Mesothelial cell of epicardium (in vitro differentiated cells): ENCODE measurements at regions not wholly inside any gene's neighbourhood (a gene's known extent, or its start where the extent isn't known, plus 50 kb on each side); places are given as distances from the start of the nearest gene placed in this dataset.

ENCODE experiments used
- DNase-seq, 2 experiments: peaks; one replicate each; pipeline ENCODE4 v3.0.0; 2021; ENCODE audit warnings: low spot score in 2 of 2; ENCODE audit not compliant: unreplicated experiment in 2 of 2
- H3K27ac Mint-ChIP-seq: 2 replicates; pipeline ENCODE4 v1.8.0; 2021; ENCODE audit warnings: mixed read lengths
- H3K27me3 Mint-ChIP-seq: 2 replicates; pipeline ENCODE4 v1.8.0; 2021; ENCODE audit warnings: low read depth, mixed read lengths
- H3K36me3 Mint-ChIP-seq: 2 replicates; pipeline ENCODE4 v1.8.0; 2021; ENCODE audit warnings: mixed read lengths
- H3K4me1 Mint-ChIP-seq: 2 replicates; pipeline ENCODE4 v1.8.0; 2021; ENCODE audit warnings: mixed read lengths
- H3K4me3 Mint-ChIP-seq: 2 replicates; pipeline ENCODE4 v1.8.0; 2021; ENCODE audit warnings: mild to moderate bottlenecking, moderate library complexity, mixed read lengths
- H3K9me3 Mint-ChIP-seq: 2 replicates; pipeline ENCODE4 v1.8.0; 2021; ENCODE audit warnings: mixed read lengths
- TF ChIP-seq, protein P1 (sequence below): fragments of 200-600 bp; sonication (generic); IDR thresholded peaks from one replicate; pipeline ENCODE4 v1.5.0; 2021; ENCODE audit warnings: antibody characterized with exemption; ENCODE audit not compliant: unreplicated experiment

DNA sequence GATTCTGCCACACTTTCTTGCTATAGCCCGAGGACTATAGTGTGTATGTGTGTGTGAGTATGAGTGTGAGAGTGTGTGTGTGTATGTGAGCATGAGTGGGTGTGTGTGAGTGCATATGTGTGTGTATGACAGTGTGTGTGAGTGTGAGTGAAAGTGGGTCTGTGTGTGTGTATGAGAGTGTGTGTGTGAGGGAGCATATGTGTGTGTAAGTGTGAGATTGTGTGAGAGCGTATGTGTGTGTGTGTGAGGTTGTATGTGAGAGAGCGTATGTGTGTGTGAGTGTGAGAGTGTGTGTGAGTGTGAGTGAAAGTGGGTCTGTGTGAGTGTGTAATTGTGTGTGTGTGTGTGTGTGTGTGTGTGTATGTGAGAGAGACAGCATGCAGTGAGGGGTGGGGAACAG lies 89.0 kb upstream of the ACSL3 start:
- Mint-ChIP-seq H3K27me3 (no peaks in the 10 kb centered on the region), H3K9me3 (peaks cover 8% of the 10 kb centered on the region), H3K36me3 (no peaks in the 10 kb centered on the region), H3K4me3 (no peak overlapping the region), H3K27ac (no peak overlapping the region), H3K4me1 (peaks cover 2% of the 10 kb centered on the region)
- TF ChIP-seq, protein P1, sequence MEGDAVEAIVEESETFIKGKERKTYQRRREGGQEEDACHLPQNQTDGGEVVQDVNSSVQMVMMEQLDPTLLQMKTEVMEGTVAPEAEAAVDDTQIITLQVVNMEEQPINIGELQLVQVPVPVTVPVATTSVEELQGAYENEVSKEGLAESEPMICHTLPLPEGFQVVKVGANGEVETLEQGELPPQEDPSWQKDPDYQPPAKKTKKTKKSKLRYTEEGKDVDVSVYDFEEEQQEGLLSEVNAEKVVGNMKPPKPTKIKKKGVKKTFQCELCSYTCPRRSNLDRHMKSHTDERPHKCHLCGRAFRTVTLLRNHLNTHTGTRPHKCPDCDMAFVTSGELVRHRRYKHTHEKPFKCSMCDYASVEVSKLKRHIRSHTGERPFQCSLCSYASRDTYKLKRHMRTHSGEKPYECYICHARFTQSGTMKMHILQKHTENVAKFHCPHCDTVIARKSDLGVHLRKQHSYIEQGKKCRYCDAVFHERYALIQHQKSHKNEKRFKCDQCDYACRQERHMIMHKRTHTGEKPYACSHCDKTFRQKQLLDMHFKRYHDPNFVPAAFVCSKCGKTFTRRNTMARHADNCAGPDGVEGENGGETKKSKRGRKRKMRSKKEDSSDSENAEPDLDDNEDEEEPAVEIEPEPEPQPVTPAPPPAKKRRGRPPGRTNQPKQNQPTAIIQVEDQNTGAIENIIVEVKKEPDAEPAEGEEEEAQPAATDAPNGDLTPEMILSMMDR = no peak
- DNase-seq = no peak

DNA sequence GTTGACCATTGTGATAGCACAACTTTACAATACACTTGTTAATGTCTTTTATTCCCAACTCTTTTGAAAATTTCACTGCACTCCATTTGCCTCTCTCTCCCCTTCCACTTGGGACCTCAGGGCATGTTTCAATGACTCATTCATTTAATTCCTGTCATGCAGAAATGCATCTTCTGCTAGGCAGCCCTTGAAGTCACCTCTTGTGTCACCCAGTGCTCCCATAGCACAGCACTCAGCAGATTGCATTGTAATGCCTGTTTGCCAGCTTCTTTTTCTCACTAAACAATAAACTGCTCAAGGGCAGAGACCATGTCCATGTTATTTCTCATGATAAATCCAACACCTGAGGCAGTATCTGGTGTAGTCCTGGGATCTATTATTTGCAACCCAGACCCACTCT lies 85.9 kb upstream of the ACSL3 start:
- Mint-ChIP-seq H3K27me3 (no peaks in the 10 kb centered on the region), H3K4me3 (no peak overlapping the region), H3K36me3 (no peaks in the 10 kb centered on the region), H3K4me1 (peaks cover 13% of the 10 kb centered on the region), H3K27ac (no peak overlapping the region), H3K9me3 (peaks cover 8% of the 10 kb centered on the region)
- DNase-seq = no peak
- TF ChIP-seq, protein P1 = no peak

DNA sequence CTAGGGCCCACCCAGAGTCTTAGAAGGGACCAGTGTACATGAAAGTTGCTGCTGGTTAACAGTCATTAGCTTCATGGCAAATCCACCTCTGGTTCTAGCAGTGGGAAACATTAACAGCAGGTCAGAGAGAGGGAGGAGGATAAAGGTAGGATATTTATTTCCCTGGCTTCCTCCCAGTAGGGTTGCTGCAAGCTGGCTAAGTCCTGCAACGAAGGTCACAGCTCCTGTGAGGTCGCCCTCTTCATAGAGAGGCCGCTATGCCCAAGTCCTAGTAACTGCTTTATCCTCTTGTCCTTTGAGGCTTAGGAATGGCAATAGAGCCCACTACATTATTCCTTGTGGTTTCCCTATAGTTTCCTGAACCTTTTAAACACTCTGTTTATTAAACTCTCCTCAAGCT lies 84.0 kb upstream of the ACSL3 start:
- H3K27ac Mint-ChIP-seq = no peak overlapping the region
- H3K9me3 Mint-ChIP-seq = peaks cover 3% of the 10 kb centered on the region
- H3K36me3 Mint-ChIP-seq = no peaks in the 10 kb centered on the region
- DNase-seq = no peak
- no peaks in the 10 kb centered on the region for H3K27me3 Mint-ChIP-seq
- TF ChIP-seq, protein P1 = no peak
- no peak overlapping the region for H3K4me3 Mint-ChIP-seq
- H3K4me1 Mint-ChIP-seq = peaks cover 14% of the 10 kb centered on the region

DNA sequence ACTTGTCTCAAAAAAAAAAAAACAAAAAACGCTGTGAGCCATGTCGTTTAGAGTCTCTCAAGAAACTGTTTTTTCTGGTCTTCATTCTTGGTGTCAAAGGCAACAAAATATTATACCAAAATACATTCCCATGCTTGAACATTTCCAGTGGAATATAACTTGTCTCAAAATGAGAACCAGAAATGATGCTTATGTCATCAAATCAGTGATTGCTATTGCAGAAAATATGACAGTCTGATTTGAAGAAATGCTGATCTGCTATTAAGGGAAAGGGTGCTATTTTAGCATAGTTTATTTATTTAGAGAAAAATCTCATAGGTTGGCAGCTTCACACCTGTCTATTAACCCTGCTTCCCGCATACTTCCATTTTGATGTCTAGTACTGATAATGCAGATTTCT lies 82.4 kb upstream of the ACSL3 start:
- no peaks in the 10 kb centered on the region for H3K36me3 Mint-ChIP-seq
- H3K27ac Mint-ChIP-seq = no peak overlapping the region
- DNase-seq = no peak
- H3K9me3 Mint-ChIP-seq = peaks cover 9% of the 10 kb centered on the region
- H3K4me1 Mint-ChIP-seq = peaks cover 14% of the 10 kb centered on the region
- TF ChIP-seq, protein P1 = no peak
- no peak overlapping the region for H3K4me3 Mint-ChIP-seq
- H3K27me3 Mint-ChIP-seq = no peaks in the 10 kb centered on the region

DNA sequence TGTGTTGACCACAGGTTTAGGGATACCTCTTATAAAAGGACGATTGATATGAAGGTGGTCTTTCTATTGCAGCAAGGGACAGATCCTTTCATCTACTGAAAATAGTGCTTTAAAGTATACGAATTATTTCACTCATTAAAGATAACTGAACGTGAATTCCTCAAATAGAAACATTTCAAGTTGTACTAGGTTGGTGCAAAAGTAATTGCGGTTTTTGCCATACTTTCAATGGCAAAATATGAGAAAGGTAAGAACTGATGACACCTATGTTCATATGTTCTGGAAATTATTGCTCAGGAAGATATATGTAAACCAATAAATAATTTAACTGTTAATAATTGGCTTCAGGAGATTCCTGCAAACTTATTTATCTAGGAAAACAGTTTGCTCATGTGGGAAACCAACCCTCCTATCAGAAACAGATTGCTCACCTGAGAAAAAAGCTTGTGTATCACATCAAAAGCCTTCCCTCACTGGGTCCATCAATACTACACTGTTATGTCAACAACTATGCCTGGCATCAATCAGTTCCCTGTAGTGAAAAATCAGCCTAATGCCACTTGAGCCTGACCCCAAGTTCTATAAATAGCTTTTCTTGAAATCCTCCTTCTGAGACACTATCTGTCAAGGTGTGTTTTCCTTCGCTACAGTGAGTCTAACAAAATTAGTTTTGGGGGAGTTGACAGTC lies 81.5 kb upstream of the ACSL3 start:
- Mint-ChIP-seq H3K27ac (no peak overlapping the region), H3K9me3 (peaks cover 9% of the 10 kb centered on the region), H3K27me3 (no peaks in the 10 kb centered on the region), H3K4me1 (peaks cover 14% of the 10 kb centered on the region), H3K36me3 (no peaks in the 10 kb centered on the region), H3K4me3 (no peak overlapping the region)
- DNase-seq = no peak
- TF ChIP-seq, protein P1 = no peak

DNA sequence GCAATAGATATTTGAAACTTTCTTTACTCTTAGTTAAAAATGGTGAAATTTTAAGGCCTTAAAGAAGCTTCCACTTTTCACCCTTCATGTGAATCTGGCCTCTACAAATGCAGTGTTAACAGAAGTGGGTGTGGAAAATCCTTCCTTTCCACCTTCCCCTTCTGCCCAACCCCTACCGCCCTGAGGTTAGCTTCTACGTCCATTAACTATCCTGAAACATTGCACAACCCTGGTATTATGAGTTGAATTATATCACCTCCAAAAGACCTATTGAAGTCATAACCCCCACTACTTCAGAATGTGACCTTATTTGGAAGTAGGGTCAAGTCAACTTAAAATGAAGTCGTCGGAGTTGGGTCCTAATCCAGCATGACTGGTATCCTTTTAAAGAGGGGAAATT lies 80.8 kb upstream of the ACSL3 start:
- no peak overlapping the region for H3K4me3 Mint-ChIP-seq
- TF ChIP-seq, protein P1 = no peak
- no peak overlapping the region for H3K27ac Mint-ChIP-seq
- H3K36me3 Mint-ChIP-seq = no peaks in the 10 kb centered on the region
- DNase-seq = no peak
- H3K9me3 Mint-ChIP-seq = peaks cover 14% of the 10 kb centered on the region
- peaks cover 12% of the 10 kb centered on the region for H3K4me1 Mint-ChIP-seq
- no peaks in the 10 kb centered on the region for H3K27me3 Mint-ChIP-seq
